Pancreas (tissue), 10 donors: ENCODE measurements at regions not wholly inside any gene's neighbourhood (a gene's known extent, or its start where the extent isn't known, plus 50 kb on each side); places are given as distances from the start of the nearest gene placed in this dataset.

Experiments
- ATAC-seq, 4 donors: fragments of 200-7000 bp; cut with Tn5 transposase; one replicate each; pipeline versions ENCODE4 v1.8.0 to v1.9.1; 2020; ENCODE audit warnings: mild to moderate bottlenecking in 4 of 4, moderate library complexity in 4 of 4
- DNase-seq, 6 donors: peaks; one replicate each; pipeline ENCODE4 v3.0.0-alpha.2; 2020
- FAIRE-seq: peaks from 2 replicates; lab custom pipeline; 2012; peaks lifted over from hg19 to GRCh38; lab: Jason Lieb, UNC
- H3K27ac ChIP-seq, 4 donors: fragments of 200-600 bp; sonication (generic); 1 replicate in 3 of 4; 2 replicates in 1 of 4; pipeline versions ENCODE4 v1.5.0 to v1.8.0; 2020
- H3K27me3 ChIP-seq, 4 donors: fragments of 200-600 bp; one replicate each; pipeline ENCODE4 v1.8.0; 2021
- H3K36me3 ChIP-seq, 3 donors: fragments of 200-600 bp; sonication (generic) in 1 of 3; one replicate each; pipeline versions ENCODE4 v1.5.0 to v1.8.0; 2020 to 2021
- H3K4me1 ChIP-seq, 3 donors: fragments of 200-600 bp; one replicate each; pipeline ENCODE4 v1.8.0; 2021
- H3K4me3 ChIP-seq, 4 donors: fragments of 200-600 bp; sonication (generic) in 2 of 4; one replicate each; pipeline versions ENCODE4 v1.5.0 to v1.8.0; 2020 to 2021
- H3K9me3 ChIP-seq, 4 donors: fragments of 200-600 bp; one replicate each; pipeline ENCODE4 v1.8.0; 2021
- WGBS, 2 donors: extraction: QIAGEN DNeasy Blood & Tissue Kit; methylation state at CpG; one replicate each; pipeline ENCODE4 v1.1.7; 2013; 5-methylcytosine and 5-hydroxymethylcytosine counted together
- intact Hi-C, 3 donors: fragments of 100-400 bp; cut with DNase I; formaldehyde crosslinking; loops; one replicate each; pipeline versions ENCODE4 v1.11.1 to v1.14.2; 2022
- TF ChIP-seq, protein P1 (sequence below), 4 donors: fragments of 200-600 bp; sonication (generic) in 3 of 4; IDR thresholded peaks; one replicate each; pipeline versions ENCODE4 v1.5.0 to v1.8.0; 2021; ENCODE audit warnings: antibody characterized with exemption in 4 of 4
- donor health status: healthy with polysubstance abuse.
- donor health status: DM: no; HTN: no; CAD: no; lungs with moderate emphysema.
- donor health status: DM: no; HTN: no; CAD: no.
- donor health status: control.
- donor health status: control.
- donor health status: Bipolar disorder and iron deficiency.
- donor health status: DM: yes; HTN: yes; CAD: no.
- donor health status: DM: no; HTN: no; CAD: no.
- donor health status: DM: no; HTN: no; CAD: no.
- donor health status: DM: yes; HTN: yes; CAD: no.

- intact Hi-C loops: loop anchor here in 1 of 3 donors (5.0 kb wide), 1 partner anchor 149 kb away; no protein-coding TSS in a partner anchor
- ATAC-seq: no peak
- DNase-seq: no peak
- Histone ChIP-seq H3K27me3 (no peaks in the 10 kb centered on the region), H3K36me3 (no peaks in the 10 kb centered on the region), H3K4me1 (no peaks in the 10 kb centered on the region), H3K27ac (no peak overlapping the region), H3K4me3 (no peak overlapping the region), H3K9me3 (no peaks in the 10 kb centered on the region)
- TF ChIP-seq, protein P1, sequence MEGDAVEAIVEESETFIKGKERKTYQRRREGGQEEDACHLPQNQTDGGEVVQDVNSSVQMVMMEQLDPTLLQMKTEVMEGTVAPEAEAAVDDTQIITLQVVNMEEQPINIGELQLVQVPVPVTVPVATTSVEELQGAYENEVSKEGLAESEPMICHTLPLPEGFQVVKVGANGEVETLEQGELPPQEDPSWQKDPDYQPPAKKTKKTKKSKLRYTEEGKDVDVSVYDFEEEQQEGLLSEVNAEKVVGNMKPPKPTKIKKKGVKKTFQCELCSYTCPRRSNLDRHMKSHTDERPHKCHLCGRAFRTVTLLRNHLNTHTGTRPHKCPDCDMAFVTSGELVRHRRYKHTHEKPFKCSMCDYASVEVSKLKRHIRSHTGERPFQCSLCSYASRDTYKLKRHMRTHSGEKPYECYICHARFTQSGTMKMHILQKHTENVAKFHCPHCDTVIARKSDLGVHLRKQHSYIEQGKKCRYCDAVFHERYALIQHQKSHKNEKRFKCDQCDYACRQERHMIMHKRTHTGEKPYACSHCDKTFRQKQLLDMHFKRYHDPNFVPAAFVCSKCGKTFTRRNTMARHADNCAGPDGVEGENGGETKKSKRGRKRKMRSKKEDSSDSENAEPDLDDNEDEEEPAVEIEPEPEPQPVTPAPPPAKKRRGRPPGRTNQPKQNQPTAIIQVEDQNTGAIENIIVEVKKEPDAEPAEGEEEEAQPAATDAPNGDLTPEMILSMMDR (IDR thresholded peaks at IDR 0.05): no peak
- no peak for FAIRE-seq
- WGBS, 2 donors: 81 to 84% methylated on average over 2 of the region's 2 CpGs
Observed at GRCh38 chr1:110781525-110781924, 91.4 kb upstream of the CD53 start.

- WGBS, 2 donors: 20 to 23% methylated on average over 31 of the region's 31 CpGs
- H3K27ac ChIP-seq: no peak overlapping the region
- H3K9me3 ChIP-seq: no peaks in the 10 kb centered on the region
- DNase-seq (peak in 5 of 6 donors; percentile 15 to 74 (median 46)), FAIRE-seq (no peak), ATAC-seq (peak; percentile 50 to 86 (median 83))
- no peaks in the 10 kb centered on the region for H3K36me3 ChIP-seq
- TF ChIP-seq, protein P1 (IDR thresholded peaks at IDR 0.05): peak; percentile 71 to 81 (median 73)
- no peaks in the 10 kb centered on the region for H3K27me3 ChIP-seq
- H3K4me1 ChIP-seq: no peaks in the 10 kb centered on the region
- intact Hi-C loops: loop anchor here in 1 of 3 donors (5.0 kb wide), 1 partner anchor 149 kb away; no protein-coding TSS in a partner anchor
- no peak overlapping the region for H3K4me3 ChIP-seq
Observed at GRCh38 chr1:110780600-110781484, 92.1 kb upstream of the CD53 start.

- FAIRE-seq (no peak), ATAC-seq (peak; percentile 50 to 66 (median 58)), DNase-seq (peak in 1 of 6 donors; percentile 21)
- no peaks in the 10 kb centered on the region for H3K9me3 ChIP-seq
- H3K4me3 ChIP-seq: no peak overlapping the region
- intact Hi-C loops: loop anchor here in 1 of 3 donors (5.0 kb wide), 1 partner anchor 147 kb away; no protein-coding TSS in a partner anchor
- TF ChIP-seq, protein P1 (IDR thresholded peaks at IDR 0.05): no peak
- H3K27ac ChIP-seq: no peak overlapping the region
- no peaks in the 10 kb centered on the region for H3K36me3 ChIP-seq
- H3K27me3 ChIP-seq: no peaks in the 10 kb centered on the region
- no peaks in the 10 kb centered on the region for H3K4me1 ChIP-seq
- 9 to 18% methylated on average over 3 of the region's 3 CpGs for WGBS, 2 donors
Observed at GRCh38 chr1:110779636-110780035, 93.3 kb upstream of the CD53 start.

DNA sequence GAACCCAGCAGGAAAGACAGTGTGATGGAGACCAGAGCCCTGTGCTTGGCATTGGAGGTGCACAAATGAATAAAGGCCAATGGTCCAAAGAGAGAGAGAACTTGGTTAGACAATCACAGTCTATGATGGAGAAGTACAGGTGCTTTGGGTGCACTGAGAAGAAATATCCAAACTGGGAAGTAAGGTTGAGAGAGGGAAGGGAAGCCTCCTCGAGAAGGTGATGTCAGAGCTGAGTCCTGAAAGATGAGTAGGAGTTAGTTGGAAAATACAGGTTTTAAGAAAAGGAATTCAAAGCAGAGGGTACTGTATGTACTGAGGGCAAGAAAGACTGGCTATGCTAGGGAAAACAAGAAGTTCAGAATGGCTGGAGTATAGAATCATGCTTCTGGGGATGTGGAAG, 94.1 kb upstream of the CD53 start:
- Histone ChIP-seq H3K27ac (no peak overlapping the region), H3K36me3 (no peaks in the 10 kb centered on the region), H3K27me3 (no peaks in the 10 kb centered on the region), H3K4me3 (no peak overlapping the region), H3K4me1 (no peaks in the 10 kb centered on the region), H3K9me3 (no peaks in the 10 kb centered on the region)
- WGBS, 2 donors: 33 to 46% methylated on average over 1 of the region's 1 CpG
- intact Hi-C loops: no loop called here
- ATAC-seq (no peak), DNase-seq (no peak), FAIRE-seq (no peak)
- TF ChIP-seq, protein P1 (IDR thresholded peaks at IDR 0.05): no peak

GRCh38 chr1:110777228-110777627, 95.7 kb upstream of the CD53 start:
- intact Hi-C loops: no loop called here
- FAIRE-seq (no peak), DNase-seq (no peak), ATAC-seq (no peak)
- TF ChIP-seq, protein P1 (IDR thresholded peaks at IDR 0.05): no peak
- H3K27ac ChIP-seq: no peak overlapping the region
- H3K4me1 ChIP-seq: no peaks in the 10 kb centered on the region
- no peaks in the 10 kb centered on the region for H3K27me3 ChIP-seq
- WGBS, 2 donors: 53 to 61% methylated on average over 4 of the region's 4 CpGs
- no peaks in the 10 kb centered on the region for H3K36me3 ChIP-seq
- H3K4me3 ChIP-seq: no peak overlapping the region
- H3K9me3 ChIP-seq: no peaks in the 10 kb centered on the region
